Prostate gland (tissue), 2 donors: ENCODE measurements at regions not wholly inside any gene's neighbourhood (a gene's known extent, or its start where the extent isn't known, plus 50 kb on each side); places are given as distances from the start of the nearest gene placed in this dataset.

Experiments
- CTCF ChIP-seq, 4 experiments: fragments of 200-600 bp in 2 of 4; fragments of 450-650 bp in 2 of 4; sonication (generic) in 2 of 4; IDR thresholded peaks; 1 replicate in 3 of 4; 2 replicates in 1 of 4; pipeline ENCODE4 v1.5.1; 2016 to 2019; ENCODE audit warnings: antibody characterized with exemption in 4 of 4, mild to moderate bottlenecking in 2 of 4, moderate library complexity in 2 of 4
- POLR2A ChIP-seq: fragments of 450-650 bp; IDR thresholded peaks from one replicate; pipeline ENCODE4 v1.6.1; 2016; ENCODE audit warnings: antibody characterized with exemption, mild to moderate bottlenecking
- POLR2AphosphoS5 ChIP-seq: sonication (generic); formaldehyde crosslinking; IDR thresholded peaks from one replicate; pipeline ENCODE4 v1.6.1; 2017; ENCODE audit warnings: antibody characterized with exemption

DNA sequence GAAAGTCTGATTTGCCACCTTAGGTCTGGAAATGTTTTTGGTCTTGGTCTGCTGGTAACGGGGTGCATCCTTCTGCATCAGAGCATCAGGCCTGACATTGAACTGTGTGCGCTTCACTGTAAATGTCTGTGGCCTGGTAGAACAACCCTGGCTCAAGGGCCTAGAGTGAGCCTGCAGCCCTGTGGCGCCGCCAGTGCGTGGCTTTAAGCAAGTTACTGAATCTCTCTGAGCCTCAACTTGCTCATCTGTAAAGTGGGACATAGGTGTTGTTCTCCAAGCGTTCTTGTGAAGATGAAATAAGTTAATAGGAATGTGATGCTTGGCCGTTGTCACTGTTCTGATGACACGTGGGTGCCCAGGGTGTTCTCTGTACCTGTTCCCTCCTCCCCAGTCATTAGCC, 127.6 kb upstream of the CIBAR2 start:
- TF ChIP-seq CTCF (IDR thresholded peaks at IDR 0.05) (no peak), POLR2AphosphoS5 (no peak), POLR2A (no peak)
